Tibial nerve (tissue), 3 donors: ENCODE measurements at regions not wholly inside any gene's neighbourhood (a gene's known extent, or its start where the extent isn't known, plus 50 kb on each side); places are given as distances from the start of the nearest gene placed in this dataset.
"Not testable (repeated sequence)": the region's sequence is repeated elsewhere in the genome, so short reads cannot be mapped to it uniquely, and the experiment has no call there.

Experiments used
- POLR2A ChIP-seq, 2 donors: fragments of 450-650 bp; IDR thresholded peaks; one replicate each; pipeline ENCODE4 v1.6.1; 2017; ENCODE audit warnings: antibody characterized with exemption in 2 of 2, mild to moderate bottlenecking in 2 of 2, moderate library complexity in 2 of 2
- TF ChIP-seq, protein P1 (sequence below), 5 experiments: fragments of 200-600 bp in 3 of 5; fragments of 450-650 bp in 2 of 5; sonication (generic) in 3 of 5; IDR thresholded peaks; one replicate each; pipeline ENCODE4 v1.5.1; 2016 to 2019; ENCODE audit warnings: antibody characterized with exemption in 5 of 5, mild to moderate bottlenecking in 3 of 5, moderate library complexity in 2 of 5

DNA sequence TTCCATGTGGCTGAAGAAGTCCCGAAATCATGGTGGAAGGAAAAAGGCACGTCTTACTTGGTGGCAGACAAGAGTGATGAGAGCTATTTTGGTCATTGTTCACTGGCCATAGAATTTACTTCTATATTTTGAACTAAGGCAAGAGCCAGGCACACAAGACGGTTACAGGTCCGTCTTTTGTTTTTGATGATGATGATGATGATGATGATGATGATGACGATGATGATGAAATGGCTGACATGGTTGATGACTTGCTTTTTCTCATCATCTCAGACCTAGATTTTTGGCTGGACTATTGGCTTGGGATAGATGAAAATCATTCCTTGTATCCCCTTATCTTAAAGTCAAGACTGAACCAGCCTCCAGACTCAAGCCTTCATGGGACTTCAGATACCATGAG, 88.7 kb upstream of the ZNF195 start:
- TF ChIP-seq, protein P1, sequence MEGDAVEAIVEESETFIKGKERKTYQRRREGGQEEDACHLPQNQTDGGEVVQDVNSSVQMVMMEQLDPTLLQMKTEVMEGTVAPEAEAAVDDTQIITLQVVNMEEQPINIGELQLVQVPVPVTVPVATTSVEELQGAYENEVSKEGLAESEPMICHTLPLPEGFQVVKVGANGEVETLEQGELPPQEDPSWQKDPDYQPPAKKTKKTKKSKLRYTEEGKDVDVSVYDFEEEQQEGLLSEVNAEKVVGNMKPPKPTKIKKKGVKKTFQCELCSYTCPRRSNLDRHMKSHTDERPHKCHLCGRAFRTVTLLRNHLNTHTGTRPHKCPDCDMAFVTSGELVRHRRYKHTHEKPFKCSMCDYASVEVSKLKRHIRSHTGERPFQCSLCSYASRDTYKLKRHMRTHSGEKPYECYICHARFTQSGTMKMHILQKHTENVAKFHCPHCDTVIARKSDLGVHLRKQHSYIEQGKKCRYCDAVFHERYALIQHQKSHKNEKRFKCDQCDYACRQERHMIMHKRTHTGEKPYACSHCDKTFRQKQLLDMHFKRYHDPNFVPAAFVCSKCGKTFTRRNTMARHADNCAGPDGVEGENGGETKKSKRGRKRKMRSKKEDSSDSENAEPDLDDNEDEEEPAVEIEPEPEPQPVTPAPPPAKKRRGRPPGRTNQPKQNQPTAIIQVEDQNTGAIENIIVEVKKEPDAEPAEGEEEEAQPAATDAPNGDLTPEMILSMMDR (IDR thresholded peaks at IDR 0.05): not testable (repeated sequence)
- TF ChIP-seq POLR2A (IDR thresholded peaks at IDR 0.05): not testable (repeated sequence)
